ENCODE measurements at regions not wholly inside any gene's neighbourhood (a gene's known extent, or its start where the extent isn't known, plus 50 kb on each side); places are given as distances from the start of the nearest gene placed in this dataset.
"Not testable (repeated sequence)": the region's sequence is repeated elsewhere in the genome, so short reads cannot be mapped to it uniquely, and the experiment has no call there.

DNA sequence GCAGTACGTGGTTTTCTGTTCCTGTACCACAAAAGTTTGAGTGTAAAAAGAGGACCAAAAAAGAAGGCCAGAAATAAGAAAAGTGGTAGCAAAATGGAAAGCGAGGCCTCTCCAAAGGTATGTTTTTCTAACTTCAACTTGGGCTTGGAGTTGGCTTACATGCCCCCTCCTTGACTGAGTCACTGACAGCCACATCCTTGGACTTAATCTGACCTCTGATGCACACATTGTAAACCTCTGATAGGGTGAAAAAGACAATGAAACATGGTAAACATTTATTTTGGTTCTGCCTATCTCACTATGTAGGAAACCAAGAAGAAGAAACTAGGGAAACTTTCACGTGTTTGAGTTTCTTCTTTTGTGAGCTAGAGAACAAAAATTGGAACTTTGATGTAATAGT is 503.2 kb upstream of the ID4 start:
- DNase-seq = no peak

DNA sequence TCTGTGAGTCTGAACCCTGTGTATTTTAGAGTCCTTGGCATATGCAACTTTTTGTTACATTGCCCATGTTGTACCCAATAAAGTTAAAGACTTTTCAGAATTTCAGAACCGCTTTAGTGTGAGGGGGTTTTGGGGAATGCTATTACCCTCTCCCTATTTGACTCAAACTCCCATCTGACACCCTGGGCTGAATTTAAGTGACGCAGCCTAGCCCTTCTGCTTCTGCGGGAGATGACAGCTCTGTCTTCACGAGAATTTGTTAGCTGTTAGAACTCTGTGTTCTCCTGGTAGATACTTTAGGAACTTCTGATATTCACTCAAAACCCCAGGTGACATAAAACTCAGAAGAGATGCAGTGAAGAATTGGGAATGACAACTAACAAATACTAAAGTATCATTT is 500.6 kb upstream of the ID4 start:
- DNase-seq = no peak

DNA sequence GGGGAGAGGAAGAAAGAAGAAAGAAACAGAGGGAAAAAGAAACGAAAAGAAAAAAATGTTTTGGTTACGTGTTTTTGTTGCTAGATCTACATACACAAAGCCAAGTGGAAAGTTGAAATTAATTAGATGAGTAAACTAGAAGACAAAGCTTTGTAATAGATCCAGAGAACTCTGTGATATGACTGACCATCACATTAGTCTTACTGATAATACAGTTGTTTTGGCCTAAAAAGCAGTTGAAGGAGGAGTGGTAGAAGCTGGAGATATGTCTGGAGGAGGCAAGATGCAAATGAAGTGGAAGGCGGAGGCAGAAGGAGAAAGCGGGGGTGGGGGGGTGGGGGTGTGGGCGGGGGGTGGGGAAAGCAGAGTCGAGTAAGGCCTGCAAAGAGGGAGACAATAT is 500.1 kb upstream of the ID4 start:
- DNase-seq = no peak

DNA sequence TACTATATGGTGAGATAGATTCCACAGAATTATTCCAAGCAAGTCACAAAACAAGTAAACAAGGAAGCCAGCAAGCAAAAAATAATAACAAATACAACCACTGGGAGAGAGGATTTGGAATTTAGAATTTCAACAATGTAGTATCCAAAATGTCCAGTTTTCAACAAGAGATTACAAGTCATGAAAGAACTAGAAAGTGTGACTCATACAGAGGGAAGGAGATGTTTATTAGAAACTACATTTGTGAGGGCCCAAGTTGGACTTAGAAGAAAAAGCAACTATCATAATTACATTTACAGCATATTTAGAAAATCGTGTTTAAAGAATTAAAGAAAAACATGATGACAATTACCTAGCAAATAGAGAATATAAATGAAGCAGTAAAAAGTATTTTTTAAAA is 494.6 kb upstream of the ID4 start:
- DNase-seq = no peak

DNA sequence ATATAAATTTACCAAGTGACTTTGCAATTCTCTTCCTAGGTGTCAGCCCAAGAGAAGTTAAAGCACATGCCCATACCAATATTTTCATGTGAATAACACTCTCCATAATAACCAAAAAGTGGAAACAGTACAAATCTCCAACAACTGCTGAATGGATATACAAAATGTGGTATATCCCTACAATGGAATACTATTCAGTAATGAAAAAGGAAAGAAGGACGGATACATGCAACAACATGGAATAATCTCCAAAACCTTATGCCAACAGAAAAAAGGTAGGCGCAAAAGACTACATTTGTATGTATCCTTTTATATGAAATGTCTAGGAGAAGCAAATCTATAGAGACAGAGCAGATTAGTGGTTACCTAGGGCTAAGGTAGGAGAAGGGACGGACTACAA is 487.7 kb upstream of the ID4 start:
- no peak for DNase-seq

DNA sequence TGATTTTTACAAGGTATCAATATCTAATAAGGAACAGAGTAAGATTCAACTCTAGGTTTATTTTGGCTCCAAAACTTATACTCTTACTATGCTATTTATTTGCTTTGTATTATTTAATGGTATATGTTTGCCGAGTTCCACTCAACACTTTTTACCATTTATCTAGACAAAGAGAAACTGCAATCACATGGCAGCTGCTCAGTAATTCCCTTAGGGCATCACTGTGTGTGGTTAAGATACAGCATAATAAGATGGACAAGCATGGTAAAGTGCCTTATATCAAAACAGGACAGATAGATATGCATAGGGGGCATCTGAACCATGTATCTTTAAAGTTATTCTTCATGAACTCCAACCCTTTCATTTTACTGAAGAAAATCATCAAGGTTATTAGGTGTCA is 483.0 kb upstream of the ID4 start:
- DNase-seq = no peak

DNA sequence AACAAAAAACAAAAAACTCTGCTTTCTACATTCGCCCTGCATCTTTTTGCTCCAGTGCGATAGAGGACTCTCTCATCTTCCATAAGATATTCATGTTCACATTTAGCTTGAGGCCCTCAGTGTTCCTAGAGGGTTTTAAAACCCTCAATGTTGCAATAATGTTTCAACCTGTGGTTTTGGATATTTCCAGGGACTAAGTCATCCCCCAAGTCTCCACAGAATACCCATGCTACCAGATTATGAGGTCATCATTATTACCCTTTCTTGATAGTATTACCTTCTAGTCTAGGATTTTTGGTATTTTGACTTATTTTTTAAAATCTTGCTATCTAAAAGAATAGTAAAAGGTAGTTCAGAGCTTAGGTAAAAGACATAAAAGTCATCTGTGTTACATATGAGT is 480.5 kb upstream of the ID4 start:
- DNase-seq = no peak

DNA sequence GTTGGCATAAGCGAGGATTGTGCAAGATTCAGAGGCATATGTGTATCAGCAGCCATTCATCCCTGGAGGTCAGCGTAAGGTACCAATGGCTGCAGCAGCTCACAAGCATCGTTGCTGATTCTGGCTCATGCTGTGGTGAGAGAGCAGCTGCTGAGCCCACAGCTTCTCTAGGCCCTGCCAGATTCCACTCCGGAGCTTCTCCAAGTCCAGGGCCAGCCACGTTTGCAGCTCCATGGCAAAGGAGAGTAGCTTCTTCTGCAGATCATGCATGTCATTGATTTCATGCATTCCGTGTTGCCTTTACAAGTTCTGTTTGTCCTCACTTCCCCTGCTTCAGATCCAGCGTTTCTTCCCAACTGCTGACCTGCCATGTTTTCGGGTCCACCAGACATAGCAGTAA is 474.8 kb upstream of the ID4 start:
- DNase-seq = no peak

DNA sequence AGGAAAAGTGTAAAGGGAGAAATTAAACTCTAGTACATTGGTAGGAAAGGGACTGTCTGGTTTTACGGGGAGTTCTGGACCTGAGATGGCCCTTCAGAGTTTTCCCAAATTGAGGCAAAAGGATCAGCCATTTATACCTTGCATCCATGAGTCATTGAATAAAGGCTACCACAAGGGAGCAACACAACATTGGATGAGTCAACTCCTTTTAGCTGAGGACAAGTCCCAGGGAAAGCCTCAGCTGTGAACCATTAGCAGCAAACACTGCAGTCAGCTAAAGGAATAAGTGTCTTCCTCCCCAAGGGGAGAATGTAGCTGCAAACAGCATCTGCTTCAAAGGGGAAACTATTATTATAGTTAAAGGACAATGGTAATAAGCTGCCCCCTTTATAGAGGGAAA is 468.7 kb upstream of the ID4 start:
- no peak for DNase-seq

DNA sequence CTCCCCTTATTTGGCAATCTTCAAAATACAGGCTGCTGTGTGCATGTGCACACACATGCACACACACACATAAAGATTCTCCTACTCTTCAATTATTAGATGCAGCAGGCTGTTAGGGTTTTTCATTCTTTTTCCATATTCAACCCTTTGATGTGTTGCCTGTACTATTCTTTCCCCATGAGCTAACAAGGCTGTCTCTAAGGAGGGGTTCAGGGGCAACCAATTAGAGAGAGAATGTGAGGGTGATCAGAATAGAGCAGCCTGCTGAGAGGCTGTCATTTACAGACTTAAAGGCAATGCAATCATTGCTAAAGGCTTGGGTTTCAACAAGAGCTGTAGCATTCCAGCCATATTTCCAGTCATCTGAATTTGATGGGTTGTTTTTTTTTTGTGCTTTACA is 467.4 kb upstream of the ID4 start:
- no peak for DNase-seq

DNA sequence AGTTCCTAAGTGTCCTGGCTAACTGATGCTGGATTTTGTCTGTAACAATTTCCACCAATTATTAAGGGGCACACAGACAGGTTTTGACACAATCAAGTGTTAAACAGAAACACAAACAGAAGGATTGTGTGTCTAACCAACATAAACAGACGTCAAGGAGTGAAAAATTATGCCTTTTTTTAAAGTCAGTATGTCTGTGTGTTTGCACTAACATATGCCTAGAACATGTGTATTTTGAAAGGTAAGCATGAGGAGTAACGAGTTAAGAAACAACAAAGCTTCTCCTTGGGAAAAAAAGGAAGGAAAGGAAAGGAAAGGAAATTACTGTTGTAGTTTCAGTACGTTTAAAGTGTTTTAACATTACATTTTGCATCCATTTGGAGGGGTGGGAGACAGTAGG is 466.3 kb upstream of the ID4 start:
- no peak for DNase-seq

DNA sequence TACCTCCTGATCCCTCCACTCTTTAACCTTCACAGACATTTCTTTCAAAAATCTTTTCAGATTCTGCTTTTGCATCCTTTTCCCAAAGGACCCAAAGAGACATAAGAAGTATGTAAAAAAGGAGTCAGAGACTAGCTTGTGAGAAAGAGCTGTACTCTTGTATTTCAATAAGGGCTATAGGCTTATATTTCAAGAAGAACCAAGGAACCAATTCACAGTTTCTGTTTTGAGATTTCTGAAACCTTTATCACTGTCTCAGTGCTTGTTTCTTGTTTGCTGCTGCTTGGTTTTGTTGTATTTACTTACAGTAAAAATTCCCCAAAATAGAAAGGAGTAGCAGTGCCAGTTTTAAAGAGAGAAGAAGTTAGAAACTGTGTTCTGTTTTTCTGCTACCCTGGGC is 461.6 kb upstream of the ID4 start:
- no peak for DNase-seq

DNA sequence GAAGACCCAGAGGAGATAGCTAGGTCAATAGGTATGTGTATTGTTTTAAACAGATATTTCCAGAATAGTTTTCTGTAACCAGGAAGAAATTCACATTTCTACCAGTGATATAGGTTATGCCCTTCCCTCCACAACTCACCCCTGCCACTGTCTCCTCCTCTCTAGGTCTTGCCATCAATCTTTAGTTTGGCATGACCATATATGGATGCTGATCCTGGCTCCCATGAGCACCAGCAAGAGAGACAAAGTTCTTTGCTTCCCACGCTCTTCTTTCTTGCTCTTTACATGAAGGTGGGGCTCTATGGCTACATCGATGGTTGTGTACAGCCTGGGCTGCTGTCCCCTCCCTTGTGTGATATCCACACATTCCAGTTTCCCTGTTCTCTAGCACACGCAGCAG is 459.4 kb upstream of the ID4 start:
- no peak for DNase-seq

DNA sequence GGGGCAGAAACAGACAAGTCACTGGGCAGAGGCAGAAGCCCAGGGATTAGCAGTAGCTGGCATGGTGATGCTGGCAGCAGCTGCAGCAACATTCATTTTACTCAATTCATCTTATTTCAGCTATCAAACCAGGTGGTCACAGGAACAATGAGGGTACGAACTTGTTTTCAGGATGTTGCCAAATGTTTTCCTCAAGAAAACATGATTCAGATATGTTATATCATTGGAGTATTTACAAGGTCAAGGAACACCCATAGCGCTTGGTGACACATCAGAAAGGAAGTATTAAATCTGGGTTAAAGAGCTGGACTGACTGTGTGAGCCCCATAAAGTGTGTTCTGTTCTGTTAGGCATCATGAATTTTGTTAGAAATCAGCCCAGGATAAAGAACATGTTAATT is 456.9 kb upstream of the ID4 start:
- no peak for DNase-seq

DNA sequence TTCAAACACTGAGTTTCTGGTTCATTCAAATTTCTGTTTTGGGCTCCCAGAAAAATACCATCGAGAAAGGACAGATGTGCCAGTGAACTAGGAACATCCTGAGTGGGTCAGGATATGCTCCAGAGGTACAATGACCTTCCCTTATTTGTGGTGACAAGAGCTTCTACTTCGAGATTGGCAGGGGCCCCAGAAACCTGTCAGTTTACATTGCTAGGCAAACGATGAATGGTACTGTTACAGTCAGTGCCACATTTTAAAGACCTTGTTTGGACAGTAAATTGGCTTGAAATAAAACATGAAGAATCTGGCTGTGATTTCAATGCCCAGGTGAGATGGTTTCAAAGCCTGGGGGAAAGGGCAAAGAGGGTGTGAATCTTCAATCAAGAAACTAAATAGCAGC is 454.5 kb upstream of the ID4 start:
- DNase-seq = no peak

DNA sequence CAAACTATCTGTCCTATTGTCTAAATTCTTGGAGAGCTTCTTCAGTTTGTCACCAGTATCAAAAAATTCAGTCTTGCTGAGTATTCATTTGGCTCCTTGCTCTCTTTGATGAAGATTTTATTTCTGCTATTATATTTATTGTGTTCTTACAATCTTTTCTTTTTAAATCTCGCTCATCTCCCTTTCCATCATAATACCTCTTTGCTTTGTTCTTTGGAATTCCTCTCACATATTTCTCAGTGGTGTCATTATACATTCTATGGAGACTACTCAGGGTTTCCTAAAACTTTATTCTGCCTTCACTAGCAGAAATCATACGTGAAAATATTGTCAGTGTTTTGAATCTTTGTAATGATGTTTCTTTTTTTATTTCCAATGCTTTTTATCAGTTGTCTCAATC is 445.2 kb upstream of the ID4 start:
- no peak for DNase-seq

DNA sequence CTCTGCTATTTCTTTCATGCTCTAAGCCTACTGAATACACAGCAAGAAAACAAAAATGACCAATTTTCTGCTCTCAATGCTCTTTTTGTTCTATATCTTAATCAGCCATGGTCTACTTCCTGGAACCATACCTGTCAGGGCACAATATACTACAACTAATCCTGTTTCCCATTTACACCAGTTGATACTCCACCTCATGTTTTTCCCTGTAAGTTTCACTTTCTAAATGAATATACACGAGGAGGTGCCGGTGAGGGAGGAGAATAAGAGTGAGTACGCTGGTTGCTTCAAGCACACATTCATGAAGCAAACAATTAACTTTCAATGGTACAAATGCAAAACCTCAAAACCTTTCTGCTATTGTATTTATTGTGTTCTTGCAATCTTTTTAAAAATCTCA is 443.1 kb upstream of the ID4 start:
- DNase-seq = no peak

DNA sequence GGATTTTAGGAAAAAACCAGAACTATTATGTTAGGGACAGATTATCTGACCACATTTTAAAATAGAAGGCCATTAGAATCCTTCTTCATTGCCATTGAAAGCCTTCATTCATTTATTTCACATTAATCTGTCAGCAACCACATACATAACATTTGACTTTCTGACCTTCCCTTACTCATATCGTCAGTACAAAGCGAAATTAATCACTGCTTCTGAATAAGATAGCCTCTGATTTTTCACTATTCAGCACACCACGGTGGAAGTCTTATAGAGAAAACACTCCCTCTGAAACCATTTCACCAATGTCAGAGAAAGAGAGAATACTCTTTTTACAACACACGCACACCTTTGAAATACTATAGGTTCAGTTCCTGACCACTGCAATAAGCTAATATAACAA is 442.5 kb upstream of the ID4 start:
- DNase-seq = no peak

DNA sequence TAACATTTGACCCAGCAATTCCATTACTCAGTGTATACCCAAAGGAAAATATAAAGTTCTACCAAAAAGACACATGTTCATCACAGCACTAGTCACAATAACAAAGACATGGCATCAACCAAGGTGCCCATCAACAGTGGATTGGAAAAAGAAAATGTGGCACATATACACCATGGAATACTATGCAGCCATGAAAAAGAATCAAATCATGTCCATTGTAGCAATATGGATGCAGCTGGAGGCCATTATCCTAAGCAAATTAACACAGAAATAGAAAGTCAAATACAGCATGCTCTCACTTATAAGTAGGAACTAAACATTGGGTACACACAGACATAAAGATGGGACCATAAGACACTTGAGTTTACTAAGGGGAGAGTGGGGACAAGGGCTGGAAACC is 441.9 kb upstream of the ID4 start:
- DNase-seq = no peak

DNA sequence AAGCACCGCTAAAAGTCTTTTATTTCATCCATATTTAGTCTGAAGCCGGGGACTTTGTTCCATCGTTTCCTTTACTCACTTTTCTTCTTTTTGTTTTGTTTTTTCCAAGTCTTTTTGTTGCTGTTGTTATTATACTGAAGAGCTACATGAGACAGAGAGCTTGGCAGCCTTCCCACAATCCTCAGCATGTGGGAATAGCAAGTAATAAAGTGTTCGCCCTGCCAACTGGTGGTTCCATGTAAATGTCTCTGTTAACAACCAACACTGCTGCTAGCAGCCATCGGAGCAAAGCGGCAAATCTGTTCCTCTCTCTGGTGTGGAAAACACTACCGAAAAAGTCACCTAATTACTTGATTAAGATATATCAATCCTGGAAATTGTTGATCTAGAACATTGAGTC is 437.8 kb upstream of the ID4 start:
- no peak for DNase-seq

DNA sequence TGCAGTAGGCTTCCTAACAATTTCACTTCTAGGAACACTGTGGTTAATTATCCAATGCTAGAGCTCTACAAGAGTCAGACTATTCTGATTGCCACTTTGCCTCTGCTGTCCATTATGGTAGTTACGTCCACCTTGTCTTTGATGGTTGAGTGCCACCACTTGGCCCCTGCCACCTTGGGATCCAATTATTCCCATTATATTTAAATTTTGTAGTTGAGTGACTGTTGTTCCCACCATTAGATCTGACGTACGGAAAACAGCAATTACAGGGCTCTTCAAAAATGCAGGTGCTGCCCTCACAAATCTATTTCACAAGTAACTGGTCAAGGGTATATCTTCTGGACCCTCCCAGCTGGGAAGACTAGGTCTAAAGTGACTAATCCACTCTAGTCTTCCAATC is 432.3 kb upstream of the ID4 start:
- not testable (repeated sequence) for DNase-seq

DNA sequence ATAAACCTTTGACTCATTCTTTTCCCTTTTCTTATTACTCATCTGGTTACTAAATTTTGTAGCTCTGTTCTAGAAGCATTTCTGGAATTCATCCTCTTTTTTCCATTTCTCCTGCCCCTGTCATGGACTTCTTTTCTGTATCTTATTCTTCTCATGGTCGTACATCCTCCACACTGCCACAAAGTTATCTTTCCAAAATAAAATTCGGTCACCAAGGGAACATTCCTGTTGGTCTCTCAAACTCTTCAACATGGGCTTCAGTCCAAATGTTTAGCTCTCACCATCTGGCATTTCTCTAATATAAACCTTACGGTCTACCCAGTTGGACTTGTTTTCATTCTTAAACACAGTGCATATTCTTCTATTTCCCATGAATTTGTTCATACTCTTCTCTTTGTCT is 428.8 kb upstream of the ID4 start:
- DNase-seq = no peak

DNA sequence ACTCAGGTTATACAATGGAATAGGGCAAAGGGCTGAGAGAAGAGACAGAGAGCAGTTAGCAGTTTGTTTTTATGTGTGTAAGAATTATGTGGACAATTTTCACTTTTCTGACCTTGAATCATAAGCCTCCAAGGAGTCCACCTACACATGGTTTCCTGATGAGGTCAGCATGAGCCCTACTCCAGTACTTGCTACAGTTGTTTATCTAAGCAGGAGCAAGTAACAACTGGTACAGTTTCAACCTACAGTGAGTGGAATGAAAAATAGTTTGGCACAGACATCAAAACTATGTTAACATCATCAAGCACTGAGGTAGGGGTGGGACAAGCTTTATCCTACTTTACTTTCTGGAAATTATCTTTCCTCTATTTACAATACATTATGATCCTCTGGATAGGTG is 426.7 kb upstream of the ID4 start:
- DNase-seq = no peak

DNA sequence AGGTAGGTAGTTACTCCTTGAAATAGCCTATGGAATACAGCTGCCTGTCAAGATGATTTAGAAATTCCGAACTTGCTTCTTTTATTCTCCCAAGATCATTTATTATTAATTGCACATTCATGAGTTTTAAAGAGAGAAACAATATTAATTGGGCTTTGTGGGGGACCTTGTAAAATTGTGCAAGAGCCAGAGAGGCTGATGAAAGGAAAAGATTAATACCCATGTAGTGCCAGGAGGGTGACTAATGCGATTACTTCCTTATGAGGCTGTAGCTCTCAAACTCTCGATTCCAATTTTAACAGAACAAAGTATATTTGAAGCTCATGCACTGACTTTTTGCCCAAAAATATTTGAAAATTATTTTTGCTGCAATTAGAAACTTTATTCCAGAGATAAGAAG is 423.8 kb upstream of the ID4 start:
- DNase-seq = no peak

DNA sequence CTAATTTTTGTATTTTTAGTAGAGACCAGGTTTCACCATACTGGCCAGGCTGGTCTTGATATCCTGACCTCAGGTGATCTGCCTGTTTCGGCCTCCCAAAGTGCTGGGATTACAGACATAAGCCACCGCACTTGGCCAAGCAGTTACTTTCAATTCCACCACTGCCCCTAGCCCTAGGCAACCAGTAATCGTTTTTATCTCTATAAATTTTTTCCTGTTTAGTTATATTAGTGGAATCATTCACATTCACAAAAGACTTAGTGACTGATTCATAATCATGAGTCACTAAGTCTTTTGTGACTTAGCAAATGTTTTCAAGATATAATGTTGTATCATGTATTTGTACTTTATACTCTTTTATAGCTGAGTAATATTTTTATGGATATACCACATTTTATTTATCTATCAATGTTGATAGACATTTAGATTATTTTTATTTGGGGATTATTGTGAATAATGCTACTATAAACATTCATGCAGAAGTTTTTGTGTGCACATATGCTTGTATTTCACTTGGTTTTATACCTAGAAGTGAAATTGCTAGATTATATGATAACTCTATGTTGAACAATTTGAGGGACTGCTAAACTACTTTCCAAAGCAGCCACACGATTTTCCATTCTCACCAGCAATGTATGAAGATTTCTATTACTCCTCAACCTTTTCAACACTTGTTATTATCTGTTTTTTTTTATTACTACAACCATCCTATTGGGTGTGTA is 421.4 kb upstream of the ID4 start:
- no peak for DNase-seq

DNA sequence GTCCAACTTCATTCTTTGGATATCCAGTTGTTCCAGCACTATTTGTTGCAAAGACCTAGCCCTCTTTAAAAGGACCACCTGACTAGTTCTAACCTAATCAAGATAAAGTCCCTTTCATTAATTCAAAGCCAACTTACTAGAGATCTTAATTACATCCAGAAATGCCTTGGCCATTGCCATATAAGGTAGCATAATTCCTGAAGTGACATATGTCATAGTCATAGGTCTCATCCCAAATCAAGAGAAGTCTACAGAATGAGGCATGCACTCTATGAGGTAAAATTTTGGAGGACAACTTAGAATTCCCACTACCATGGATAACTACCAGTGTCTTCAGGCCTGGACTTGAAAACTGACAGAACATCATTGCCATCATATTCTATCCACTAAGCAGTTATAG is 420.4 kb upstream of the ID4 start:
- DNase-seq = no peak
